Caco-2 (cell line): ENCODE measurements at regions not wholly inside any gene's neighbourhood (a gene's known extent, or its start where the extent isn't known, plus 50 kb on each side); places are given as distances from the start of the nearest gene placed in this dataset.

ENCODE experiments used
- BruUV-seq: library from RNA; stranded (reverse); fragments of 400-500 nt; replicated peaks from 2 replicates; lab custom pipeline; 2021; lab: Mats Ljungman, UMichigan
- CTCF ChIA-PET: fragments of 300-600 bp; sonication (Branson Sonifier 250); formaldehyde crosslinking; loops from one replicate; lab custom pipeline; 2022; ENCODE audit warnings: antibody characterized with exemption; lab: Charles Lee
- POLR2A ChIA-PET: fragments of 300-600 bp; sonication (Branson Sonifier 250); formaldehyde crosslinking; loops from one replicate; lab custom pipeline; 2022; ENCODE audit warnings: antibody characterized with exemption; lab: Charles Lee
- DNase-seq, 2 experiments: peaks; one replicate each; pipeline versions ENCODE4 v3.0.0 to v3.0.0-alpha.2; 2020 to 2022
- H3K27me3 ChIP-seq: replicated peaks from 2 replicates; pipeline ENCODE4 v1.6.0; 2011; ENCODE audit warnings: low read length; ENCODE audit not compliant: control insufficient read depth, insufficient read depth
- H3K36me3 ChIP-seq: 2 replicates; pipeline ENCODE4 v1.5.1; 2011; ENCODE audit warnings: low read length; ENCODE audit not compliant: control insufficient read depth, insufficient read depth
- H3K4me1 ChIP-seq: fragments of 250-450 bp; sonication (Bioruptor Pico); 2 replicates; pipeline ENCODE4 v1.5.1; 2020; ENCODE audit warnings: mild to moderate bottlenecking
- H3K4me3 ChIP-seq: 2 replicates; pipeline ENCODE4 v1.5.1; 2011; ENCODE audit warnings: low read depth, mild to moderate bottlenecking, control low read depth, low read length
- H3K9me3 ChIP-seq: fragments of 250-450 bp; sonication (Bioruptor Pico); 2 replicates; pipeline ENCODE4 v1.5.1; 2020; ENCODE audit warnings: mild to moderate bottlenecking, moderate library complexity
- H3K27ac Mint-ChIP-seq: one replicate; pipeline ENCODE4 v1.8.0; 2022; ENCODE audit warnings: mixed read lengths; ENCODE audit not compliant: unreplicated experiment
- H3K27me3 Mint-ChIP-seq: one replicate; pipeline ENCODE4 v1.8.0; 2022; ENCODE audit warnings: mixed read lengths; ENCODE audit not compliant: insufficient read depth, unreplicated experiment
- H3K36me3 Mint-ChIP-seq: one replicate; pipeline ENCODE4 v1.8.0; 2022; ENCODE audit warnings: mild to moderate bottlenecking, mixed read lengths; ENCODE audit not compliant: insufficient read depth, unreplicated experiment
- H3K4me1 Mint-ChIP-seq: one replicate; pipeline ENCODE4 v1.8.0; 2022; ENCODE audit warnings: low read depth, mixed read lengths; ENCODE audit not compliant: unreplicated experiment
- H3K4me3 Mint-ChIP-seq: one replicate; pipeline ENCODE4 v1.8.0; 2022; ENCODE audit warnings: mild to moderate bottlenecking, moderate library complexity, mixed read lengths; ENCODE audit not compliant: unreplicated experiment
- H3K9me3 Mint-ChIP-seq: one replicate; pipeline ENCODE4 v1.8.0; 2022; ENCODE audit warnings: mixed read lengths; ENCODE audit not compliant: unreplicated experiment
- CTCF ChIP-seq, 2 experiments: fragments of 200-600 bp in 1 of 2; IDR thresholded peaks; 1 replicate in 1 of 2; 2 replicates in 1 of 2; pipeline versions ENCODE4 v1.5.1 to v1.8.0; 2011 to 2022; ENCODE audit warnings: antibody characterized with exemption in 1 of 2, control low read depth in 1 of 2, inconsistent platforms in 1 of 2, low read depth in 1 of 2, low read length in 1 of 2, mild to moderate bottlenecking in 1 of 2, moderate library complexity in 1 of 2; ENCODE audit not compliant: insufficient read depth in 1 of 2, severe bottlenecking in 1 of 2, unreplicated experiment in 1 of 2
- intact Hi-C: fragments of 100-400 bp; cut with micrococcal nuclease; formaldehyde crosslinking; loops from one replicate; pipeline ENCODE4 v1.10.0; 2022; ENCODE audit not compliant: unreplicated experiment

GRCh38 chr4:147325571-147325981 is 155.3 kb upstream of the EDNRA start:
- Mint-ChIP-seq H3K4me3 (no peak overlapping the region), H3K27ac (no peak overlapping the region)

GRCh38 chr4:147326591-147326990 is 154.3 kb upstream of the EDNRA start:
- H3K36me3 ChIP-seq, result no peaks in the 10 kb centered on the region
- intact Hi-C loops, result no loop called here
- ChIA-PET CTCF (no interaction called here), POLR2A (no interaction called here)
- no peaks in the 10 kb centered on the region for H3K4me1 Mint-ChIP-seq
- no peaks in the 10 kb centered on the region for H3K36me3 Mint-ChIP-seq
- H3K4me1 ChIP-seq, result no peaks in the 10 kb centered on the region
- DNase-seq, result no peak
- H3K4me3 Mint-ChIP-seq, result no peak overlapping the region
- no peak overlapping the region for H3K27ac Mint-ChIP-seq
- no peaks in the 10 kb centered on the region for H3K9me3 Mint-ChIP-seq
- no peaks in the 10 kb centered on the region for H3K27me3 ChIP-seq
- H3K27me3 Mint-ChIP-seq, result no peaks in the 10 kb centered on the region
- TF ChIP-seq CTCF (IDR thresholded peaks at IDR 0.05; ENCODE audit: insufficient read depth in 1 of 2, low read depth in 1 of 2, low read length in 1 of 2, severe bottlenecking in 1 of 2, unreplicated experiment in 1 of 2), result no peak
- no TSS peak for BruUV-seq
- no peak overlapping the region for H3K4me3 ChIP-seq
- no peaks in the 10 kb centered on the region for H3K9me3 ChIP-seq

More at GRCh38 chr4:147325571-147325981, 155.3 kb upstream of the EDNRA start:
- intact Hi-C loops, result no loop called here
- ChIA-PET POLR2A (no interaction called here), CTCF (no interaction called here)
- no TSS peak for BruUV-seq
- no peak overlapping the region for H3K4me3 ChIP-seq
- no peaks in the 10 kb centered on the region for H3K9me3 ChIP-seq
- H3K36me3 Mint-ChIP-seq, result no peaks in the 10 kb centered on the region
- no peaks in the 10 kb centered on the region for H3K4me1 ChIP-seq
- H3K36me3 ChIP-seq, result no peaks in the 10 kb centered on the region
- TF ChIP-seq CTCF (IDR thresholded peaks at IDR 0.05; ENCODE audit: insufficient read depth in 1 of 2, low read depth in 1 of 2, low read length in 1 of 2, severe bottlenecking in 1 of 2, unreplicated experiment in 1 of 2), result no peak
- H3K27me3 ChIP-seq, result no peaks in the 10 kb centered on the region
- H3K27me3 Mint-ChIP-seq, result peaks cover 2% of the 10 kb centered on the region
- DNase-seq, result no peak
- no peaks in the 10 kb centered on the region for H3K9me3 Mint-ChIP-seq
- H3K4me1 Mint-ChIP-seq, result no peaks in the 10 kb centered on the region

- BruUV-seq, result no TSS peak
- peaks cover 4% of the 10 kb centered on the region for H3K27me3 Mint-ChIP-seq
Observed at GRCh38 chr4:147327322-147327721, 153.6 kb upstream of the EDNRA start.

More at GRCh38 chr4:147327322-147327721, 153.6 kb upstream of the EDNRA start:
- no peak for TF ChIP-seq CTCF (IDR thresholded peaks at IDR 0.05; ENCODE audit: insufficient read depth in 1 of 2, low read depth in 1 of 2, low read length in 1 of 2, severe bottlenecking in 1 of 2, unreplicated experiment in 1 of 2)
- Mint-ChIP-seq H3K4me1 (no peaks in the 10 kb centered on the region), H3K4me3 (no peak overlapping the region), H3K27ac (no peak overlapping the region), H3K9me3 (no peaks in the 10 kb centered on the region), H3K36me3 (no peaks in the 10 kb centered on the region)
- Histone ChIP-seq H3K4me3 (no peak overlapping the region), H3K4me1 (no peaks in the 10 kb centered on the region), H3K9me3 (no peaks in the 10 kb centered on the region), H3K36me3 (no peaks in the 10 kb centered on the region), H3K27me3 (no peaks in the 10 kb centered on the region)
- POLR2A ChIA-PET, result no interaction called here
- no peak for DNase-seq
- CTCF ChIA-PET, result no interaction called here
- intact Hi-C loops, result no loop called here
